CD4-positive, alpha-beta T cell treated with Interleukin-21 for 1 hour (primary cell): ENCODE measurements at regions not wholly inside any gene's neighbourhood (a gene's known extent, or its start where the extent isn't known, plus 50 kb on each side); places are given as distances from the start of the nearest gene placed in this dataset.

Experiments used
- DNase-seq: peaks from one replicate; pipeline ENCODE4 v3.0.0-alpha.2; 2020

GRCh38 chr20:58109126-58109880 lies 119.2 kb downstream of the ANKRD60 start:
- DNase-seq = no peak

GRCh38 chr20:58107533-58107932 lies 120.9 kb downstream of the ANKRD60 start:
- no peak for DNase-seq

GRCh38 chr20:58106143-58106750 lies 122.2 kb downstream of the ANKRD60 start:
- DNase-seq = no peak

GRCh38 chr20:58103961-58104360 lies 124.5 kb downstream of the ANKRD60 start:
- DNase-seq = no peak

GRCh38 chr20:58103517-58103904 lies 124.9 kb downstream of the ANKRD60 start:
- no peak for DNase-seq

GRCh38 chr20:58102744-58103516 lies 125.5 kb downstream of the ANKRD60 start:
- no peak for DNase-seq

- DNase-seq = no peak
Observed at GRCh38 chr20:58102261-58102660, 126.2 kb downstream of the ANKRD60 start.

GRCh38 chr20:58100731-58101356 lies 127.6 kb downstream of the ANKRD60 start:
- DNase-seq = no peak

GRCh38 chr20:58099956-58100730 lies 128.3 kb downstream of the ANKRD60 start:
- DNase-seq = no peak

GRCh38 chr20:58099291-58099935 lies 129.0 kb downstream of the ANKRD60 start:
- no peak for DNase-seq

GRCh38 chr20:58098571-58098970 lies 129.9 kb downstream of the ANKRD60 start:
- DNase-seq = no peak

- no peak for DNase-seq
Observed at GRCh38 chr20:58097943-58098342, 130.5 kb downstream of the ANKRD60 start.

GRCh38 chr20:58097429-58097828 lies 131.0 kb downstream of the ANKRD60 start:
- no peak for DNase-seq

- no peak for DNase-seq
Observed at GRCh38 chr20:58096880-58097423, 131.5 kb downstream of the ANKRD60 start.

GRCh38 chr20:58094698-58095097 lies 133.8 kb downstream of the ANKRD60 start:
- no peak for DNase-seq

- no peak for DNase-seq
Observed at GRCh38 chr20:58094160-58094559, 134.3 kb downstream of the ANKRD60 start.

- no peak for DNase-seq
Observed at GRCh38 chr20:58092871-58093270, 135.6 kb downstream of the ANKRD60 start.

GRCh38 chr20:58092353-58092752 lies 136.1 kb downstream of the ANKRD60 start:
- no peak for DNase-seq

GRCh38 chr20:58091810-58092209 lies 136.6 kb downstream of the ANKRD60 start:
- no peak for DNase-seq

- DNase-seq = no peak
Observed at GRCh38 chr20:58090161-58090560, 138.3 kb downstream of the ANKRD60 start.

- DNase-seq = no peak
Observed at GRCh38 chr20:58088625-58089024, 139.8 kb downstream of the ANKRD60 start.

GRCh38 chr20:58088105-58088504 lies 140.3 kb downstream of the ANKRD60 start:
- DNase-seq = no peak
